WTC11 (cell line): ENCODE measurements at regions not wholly inside any gene's neighbourhood (a gene's known extent, or its start where the extent isn't known, plus 50 kb on each side); places are given as distances from the start of the nearest gene placed in this dataset.

Source experiments
- ATAC-seq: fragments of 200-7000 bp; cut with Tn5 transposase; 2 replicates; pipeline ENCODE4 v1.10.0; 2021; ENCODE audit warnings: mild to moderate bottlenecking, moderate library complexity
- CTCF ChIA-PET: fragments of 300-600 bp; sonication (Branson Sonifier 250); formaldehyde crosslinking; loops from one replicate; lab custom pipeline; 2021; ENCODE audit warnings: antibody characterized with exemption; lab: Charles Lee
- POLR2A ChIA-PET: fragments of 350-600 bp; sonication (Branson Sonifier 250); formaldehyde crosslinking; loops from one replicate; lab custom pipeline; 2021; ENCODE audit warnings: antibody characterized with exemption; lab: Charles Lee
- DNase-seq: peaks from one replicate; pipeline ENCODE4 v3.0.0; 2021; ENCODE audit warnings: low spot score
- H3K27ac Mint-ChIP-seq: 2 replicates; pipeline ENCODE4 v1.8.0; 2021; ENCODE audit warnings: mixed read lengths
- H3K27me3 Mint-ChIP-seq: 2 replicates; pipeline ENCODE4 v1.8.0; 2021; ENCODE audit warnings: low read depth, mild to moderate bottlenecking, moderate library complexity, mixed read lengths
- H3K36me3 Mint-ChIP-seq: 2 replicates; pipeline ENCODE4 v1.8.0; 2021; ENCODE audit warnings: mixed read lengths
- H3K4me1 Mint-ChIP-seq: 2 replicates; pipeline ENCODE4 v1.8.0; 2022; ENCODE audit warnings: mixed read lengths
- H3K4me3 Mint-ChIP-seq: 2 replicates; pipeline ENCODE4 v1.8.0; 2021; ENCODE audit warnings: mild to moderate bottlenecking, moderate library complexity, mixed read lengths
- H3K9me3 Mint-ChIP-seq: 2 replicates; pipeline ENCODE4 v1.8.0; 2021; ENCODE audit warnings: mixed read lengths
- CBFB ChIP-seq: sonication (generic); formaldehyde crosslinking; IDR thresholded peaks from 2 replicates; pipeline ENCODE4 v1.8.1; 2022; ENCODE audit warnings: mild to moderate bottlenecking, low read depth, missing genetic modification reagents
- CREM ChIP-seq: sonication (generic); formaldehyde crosslinking; IDR thresholded peaks from 2 replicates; pipeline ENCODE4 v1.8.1; 2022; ENCODE audit warnings: mild to moderate bottlenecking, missing genetic modification reagents, moderate library complexity
- FOXK1 ChIP-seq: sonication (generic); formaldehyde crosslinking; IDR thresholded peaks from 2 replicates; pipeline ENCODE4 v1.8.0; 2022; ENCODE audit warnings: mild to moderate bottlenecking, moderate library complexity, missing genetic modification reagents
- GTF2I ChIP-seq: fragments of 250-450 bp; sonication (Bioruptor Pico); conservative IDR thresholded peaks from 2 replicates; pipeline ENCODE4 v1.4.0; 2021; ENCODE audit warnings: mild to moderate bottlenecking
- HMGA2 ChIP-seq: fragments of 250-450 bp; sonication (Bioruptor Pico); IDR thresholded peaks from 2 replicates; pipeline ENCODE4 v1.4.0; 2021; ENCODE audit warnings: mild to moderate bottlenecking, moderate library complexity
- IRF2 ChIP-seq: sonication (generic); formaldehyde crosslinking; IDR thresholded peaks from 2 replicates; pipeline ENCODE4 v1.8.0; 2022; ENCODE audit warnings: low read depth, missing genetic modification reagents, borderline replicate concordance
- JUN ChIP-seq: sonication (generic); formaldehyde crosslinking; IDR thresholded peaks from 2 replicates; pipeline ENCODE4 v1.8.0; 2023; ENCODE audit warnings: mild to moderate bottlenecking, missing genetic modification reagents
- NFE2L1 ChIP-seq: sonication (generic); formaldehyde crosslinking; IDR thresholded peaks from 2 replicates; pipeline ENCODE4 v1.8.1; 2023; ENCODE audit warnings: missing genetic modification reagents
- NR2C2 ChIP-seq: sonication (generic); formaldehyde crosslinking; IDR thresholded peaks from 2 replicates; pipeline ENCODE4 v1.8.0; 2022; ENCODE audit warnings: mild to moderate bottlenecking, missing genetic modification reagents
- SOX15 ChIP-seq: fragments of 250-450 bp; sonication (Bioruptor Pico); IDR thresholded peaks from 2 replicates; pipeline ENCODE4 v1.9.0; 2021; ENCODE audit warnings: mild to moderate bottlenecking
- TCF7 ChIP-seq: sonication (generic); formaldehyde crosslinking; IDR thresholded peaks from 2 replicates; pipeline ENCODE4 v1.8.0; 2022; ENCODE audit warnings: mild to moderate bottlenecking, low read depth, missing genetic modification reagents, moderate library complexity
- ZNF121 ChIP-seq: sonication (generic); formaldehyde crosslinking; IDR thresholded peaks from 2 replicates; pipeline ENCODE4 v1.8.0; 2023; ENCODE audit warnings: missing genetic modification reagents
- ZNF396 ChIP-seq: fragments of 250-450 bp; sonication (Bioruptor Pico); IDR thresholded peaks from 2 replicates; pipeline ENCODE4 v1.8.0; 2021; ENCODE audit warnings: mild to moderate bottlenecking, moderate library complexity, borderline replicate concordance
- ZNF416 ChIP-seq: fragments of 250-450 bp; sonication (Bioruptor Pico); IDR thresholded peaks from 2 replicates; pipeline ENCODE4 v1.9.0; 2021; ENCODE audit warnings: mild to moderate bottlenecking, inconsistent platforms
- TF ChIP-seq, protein P1 (sequence below): sonication (generic); formaldehyde crosslinking; IDR thresholded peaks from 2 replicates; pipeline ENCODE4 v1.8.0; 2022; ENCODE audit warnings: missing genetic modification reagents
- TF ChIP-seq, protein P2 (sequence below): sonication (generic); formaldehyde crosslinking; IDR thresholded peaks from 2 replicates; pipeline ENCODE4 v1.8.1; 2022; ENCODE audit warnings: low read depth, missing genetic modification reagents, borderline replicate concordance
- TF ChIP-seq, protein P3 (sequence below): sonication (generic); formaldehyde crosslinking; conservative IDR thresholded peaks from 2 replicates; pipeline ENCODE4 v1.8.1; 2022; ENCODE audit warnings: mild to moderate bottlenecking, missing genetic modification reagents
- TF ChIP-seq, protein P4 (sequence below): fragments of 200-600 bp; IDR thresholded peaks from 2 replicates; pipeline ENCODE4 v1.8.0; 2022; ENCODE audit warnings: antibody characterized with exemption
- TF ChIP-seq, protein P5 (sequence below): fragments of 250-450 bp; sonication (Bioruptor Pico); IDR thresholded peaks from 2 replicates; pipeline ENCODE4 v1.9.0; 2021; ENCODE audit warnings: moderate library complexity, mild to moderate bottlenecking, inconsistent platforms, borderline replicate concordance

DNA sequence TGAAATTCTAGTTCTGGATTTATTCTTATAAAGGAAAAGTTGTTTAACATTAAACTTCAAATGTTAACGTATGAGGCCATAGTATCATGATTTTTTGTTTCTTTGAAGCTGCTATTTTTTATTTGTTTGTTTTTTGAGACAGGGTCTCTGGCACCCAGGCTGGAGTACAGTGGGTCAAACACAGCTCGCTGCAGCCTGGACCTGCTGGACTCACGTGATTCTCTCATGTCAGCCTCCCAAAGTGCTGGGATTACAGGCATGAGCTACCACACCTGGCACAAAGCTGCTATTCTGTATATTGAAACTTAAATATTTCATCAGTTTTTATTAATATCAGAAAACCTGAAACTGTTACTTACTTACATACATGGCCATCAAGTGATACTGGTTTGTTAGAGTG lies 89.5 kb upstream of the RPRM start:
- Mint-ChIP-seq H3K4me1 (peaks cover 25% of the 10 kb centered on the region), H3K9me3 (peaks cover 15% of the 10 kb centered on the region), H3K36me3 (no peaks in the 10 kb centered on the region), H3K27me3 (no peaks in the 10 kb centered on the region), H3K27ac (no peak overlapping the region), H3K4me3 (no peak overlapping the region)
- no peak for DNase-seq
- TF ChIP-seq HMGA2 (CRISPR knock-in tag) (no peak), GTF2I (no peak), CBFB (no peak), SOX15 (CRISPR knock-in tag) (no peak), ZNF121 (CRISPR knock-in tag) (no peak), FOXK1 (CRISPR knock-in tag) (no peak), CREM (no peak), ZNF416 (CRISPR knock-in tag) (no peak)
- TF ChIP-seq, protein P1, sequence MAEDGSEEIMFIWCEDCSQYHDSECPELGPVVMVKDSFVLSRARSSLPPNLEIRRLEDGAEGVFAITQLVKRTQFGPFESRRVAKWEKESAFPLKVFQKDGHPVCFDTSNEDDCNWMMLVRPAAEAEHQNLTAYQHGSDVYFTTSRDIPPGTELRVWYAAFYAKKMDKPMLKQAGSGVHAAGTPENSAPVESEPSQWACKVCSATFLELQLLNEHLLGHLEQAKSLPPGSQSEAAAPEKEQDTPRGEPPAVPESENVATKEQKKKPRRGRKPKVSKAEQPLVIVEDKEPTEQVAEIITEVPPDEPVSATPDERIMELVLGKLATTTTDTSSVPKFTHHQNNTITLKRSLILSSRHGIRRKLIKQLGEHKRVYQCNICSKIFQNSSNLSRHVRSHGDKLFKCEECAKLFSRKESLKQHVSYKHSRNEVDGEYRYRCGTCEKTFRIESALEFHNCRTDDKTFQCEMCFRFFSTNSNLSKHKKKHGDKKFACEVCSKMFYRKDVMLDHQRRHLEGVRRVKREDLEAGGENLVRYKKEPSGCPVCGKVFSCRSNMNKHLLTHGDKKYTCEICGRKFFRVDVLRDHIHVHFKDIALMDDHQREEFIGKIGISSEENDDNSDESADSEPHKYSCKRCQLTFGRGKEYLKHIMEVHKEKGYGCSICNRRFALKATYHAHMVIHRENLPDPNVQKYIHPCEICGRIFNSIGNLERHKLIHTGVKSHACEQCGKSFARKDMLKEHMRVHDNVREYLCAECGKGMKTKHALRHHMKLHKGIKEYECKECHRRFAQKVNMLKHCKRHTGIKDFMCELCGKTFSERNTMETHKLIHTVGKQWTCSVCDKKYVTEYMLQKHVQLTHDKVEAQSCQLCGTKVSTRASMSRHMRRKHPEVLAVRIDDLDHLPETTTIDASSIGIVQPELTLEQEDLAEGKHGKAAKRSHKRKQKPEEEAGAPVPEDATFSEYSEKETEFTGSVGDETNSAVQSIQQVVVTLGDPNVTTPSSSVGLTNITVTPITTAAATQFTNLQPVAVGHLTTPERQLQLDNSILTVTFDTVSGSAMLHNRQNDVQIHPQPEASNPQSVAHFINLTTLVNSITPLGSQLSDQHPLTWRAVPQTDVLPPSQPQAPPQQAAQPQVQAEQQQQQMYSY (CRISPR knock-in tag), result no peak
- TF ChIP-seq, protein P2, sequence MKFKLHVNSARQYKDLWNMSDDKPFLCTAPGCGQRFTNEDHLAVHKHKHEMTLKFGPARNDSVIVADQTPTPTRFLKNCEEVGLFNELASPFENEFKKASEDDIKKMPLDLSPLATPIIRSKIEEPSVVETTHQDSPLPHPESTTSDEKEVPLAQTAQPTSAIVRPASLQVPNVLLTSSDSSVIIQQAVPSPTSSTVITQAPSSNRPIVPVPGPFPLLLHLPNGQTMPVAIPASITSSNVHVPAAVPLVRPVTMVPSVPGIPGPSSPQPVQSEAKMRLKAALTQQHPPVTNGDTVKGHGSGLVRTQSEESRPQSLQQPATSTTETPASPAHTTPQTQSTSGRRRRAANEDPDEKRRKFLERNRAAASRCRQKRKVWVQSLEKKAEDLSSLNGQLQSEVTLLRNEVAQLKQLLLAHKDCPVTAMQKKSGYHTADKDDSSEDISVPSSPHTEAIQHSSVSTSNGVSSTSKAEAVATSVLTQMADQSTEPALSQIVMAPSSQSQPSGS, result no peak
- POLR2A ChIA-PET, result no interaction called here
- CTCF ChIA-PET, result interaction anchor here (0.6 kb wide), 1 partner anchor 1354 kb away, joined by 4 read pairs; no protein-coding TSS in a partner anchor
- no peak; the same call in 1 of the 2 replicates for ATAC-seq

DNA sequence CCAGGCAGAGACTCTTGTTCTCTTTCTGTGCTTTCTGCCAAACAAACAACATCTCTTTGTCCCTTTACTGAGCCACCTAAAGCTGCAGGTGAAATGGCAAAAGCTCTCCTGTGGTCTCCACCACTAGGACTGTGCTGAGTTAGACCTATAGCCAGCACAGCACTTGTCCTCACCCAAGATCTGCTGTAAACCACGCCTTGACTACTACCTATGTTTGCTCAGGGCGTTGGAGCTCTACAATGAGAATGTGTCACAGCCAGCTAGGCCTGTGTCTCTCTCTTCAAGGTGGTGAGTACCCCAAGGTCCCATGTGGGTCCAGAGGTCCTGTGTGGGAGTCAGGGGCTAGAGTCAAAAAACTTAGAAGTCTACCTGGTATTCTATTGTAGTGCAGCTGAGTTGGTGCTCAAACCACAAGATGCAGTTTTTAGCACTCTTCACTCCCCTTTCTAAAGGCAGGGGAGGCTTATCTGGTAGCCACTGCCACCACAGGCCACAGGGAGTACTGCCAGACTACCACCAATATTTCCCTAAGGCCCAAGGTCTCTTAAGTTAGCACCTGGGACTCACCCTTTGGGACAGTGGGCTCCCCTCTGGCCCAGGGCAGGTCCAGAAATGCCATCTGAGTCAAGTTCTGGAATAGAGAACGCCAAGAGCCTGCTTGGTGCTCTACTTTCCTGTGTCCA lies 96.8 kb upstream of the RPRM start:
- no peaks in the 10 kb centered on the region for H3K4me1 Mint-ChIP-seq
- ATAC-seq (peak; percentile 98), DNase-seq (no peak)
- no peaks in the 10 kb centered on the region for H3K36me3 Mint-ChIP-seq
- peaks cover 19% of the 10 kb centered on the region for H3K9me3 Mint-ChIP-seq
- CTCF ChIA-PET, result interaction anchor here (1.3 kb wide), 2 partner anchors 114 to 649 kb away, joined by 3 read pairs; no protein-coding TSS in a partner anchor
- H3K4me3 Mint-ChIP-seq, result no peak overlapping the region
- no peak overlapping the region for H3K27ac Mint-ChIP-seq
- no peaks in the 10 kb centered on the region for H3K27me3 Mint-ChIP-seq
- TF ChIP-seq, protein P3, sequence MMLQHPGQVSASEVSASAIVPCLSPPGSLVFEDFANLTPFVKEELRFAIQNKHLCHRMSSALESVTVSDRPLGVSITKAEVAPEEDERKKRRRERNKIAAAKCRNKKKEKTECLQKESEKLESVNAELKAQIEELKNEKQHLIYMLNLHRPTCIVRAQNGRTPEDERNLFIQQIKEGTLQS, result no peak
- TF ChIP-seq ZNF396 (CRISPR knock-in tag), result no peak
- TF ChIP-seq, protein P4, sequence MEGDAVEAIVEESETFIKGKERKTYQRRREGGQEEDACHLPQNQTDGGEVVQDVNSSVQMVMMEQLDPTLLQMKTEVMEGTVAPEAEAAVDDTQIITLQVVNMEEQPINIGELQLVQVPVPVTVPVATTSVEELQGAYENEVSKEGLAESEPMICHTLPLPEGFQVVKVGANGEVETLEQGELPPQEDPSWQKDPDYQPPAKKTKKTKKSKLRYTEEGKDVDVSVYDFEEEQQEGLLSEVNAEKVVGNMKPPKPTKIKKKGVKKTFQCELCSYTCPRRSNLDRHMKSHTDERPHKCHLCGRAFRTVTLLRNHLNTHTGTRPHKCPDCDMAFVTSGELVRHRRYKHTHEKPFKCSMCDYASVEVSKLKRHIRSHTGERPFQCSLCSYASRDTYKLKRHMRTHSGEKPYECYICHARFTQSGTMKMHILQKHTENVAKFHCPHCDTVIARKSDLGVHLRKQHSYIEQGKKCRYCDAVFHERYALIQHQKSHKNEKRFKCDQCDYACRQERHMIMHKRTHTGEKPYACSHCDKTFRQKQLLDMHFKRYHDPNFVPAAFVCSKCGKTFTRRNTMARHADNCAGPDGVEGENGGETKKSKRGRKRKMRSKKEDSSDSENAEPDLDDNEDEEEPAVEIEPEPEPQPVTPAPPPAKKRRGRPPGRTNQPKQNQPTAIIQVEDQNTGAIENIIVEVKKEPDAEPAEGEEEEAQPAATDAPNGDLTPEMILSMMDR, result no peak; the same call in 1 of the 2 replicates
- no peak for TF ChIP-seq JUN (CRISPR knock-in tag)
- TF ChIP-seq, protein P5, sequence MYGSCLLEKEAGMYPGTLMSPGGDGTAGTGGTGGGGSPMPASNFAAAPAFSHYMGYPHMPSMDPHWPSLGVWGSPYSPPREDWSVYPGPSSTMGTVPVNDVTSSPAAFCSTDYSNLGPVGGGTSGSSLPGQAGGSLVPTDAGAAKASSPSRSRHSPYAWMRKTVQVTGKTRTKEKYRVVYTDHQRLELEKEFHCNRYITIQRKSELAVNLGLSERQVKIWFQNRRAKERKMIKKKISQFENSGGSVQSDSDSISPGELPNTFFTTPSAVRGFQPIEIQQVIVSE (CRISPR knock-in tag), result no peak
- no peak for TF ChIP-seq IRF2 (CRISPR knock-in tag)
- no peak for TF ChIP-seq NR2C2 (CRISPR knock-in tag)
- no peak for TF ChIP-seq TCF7 (CRISPR knock-in tag)
- no peak for TF ChIP-seq NFE2L1 (CRISPR knock-in tag)
- POLR2A ChIA-PET, result no interaction called here
